ENCODE measurements at regions not wholly inside any gene's neighbourhood (a gene's known extent, or its start where the extent isn't known, plus 50 kb on each side); places are given as distances from the start of the nearest gene placed in this dataset.
A peak's percentile ranks its signal among the peaks of the same experiment; 100 is the strongest.

GRCh38 chr16:76946879-76947278 is 244.1 kb upstream of the MON1B start (continued):
- 0 out of 2 replicates have a peak, but pooled peaks have one; percentile 23 for TF ChIP-seq PBX3 (IDR thresholded peaks at IDR 0.05)
- TF ChIP-seq MAFK (IDR thresholded peaks at IDR 0.05; ENCODE audit: partially characterized antibody) = peak; percentile 99
- TF ChIP-seq HOXB5 (CRISPR knock-in tag; IDR thresholded peaks at IDR 0.05) = peak; percentile 70; the same call in 1 of the 2 replicates
- TF ChIP-seq ZSCAN20 (CRISPR knock-in tag; IDR thresholded peaks at IDR 0.05) = no peak
- no peak for TF ChIP-seq FOSB (CRISPR knock-in tag; IDR thresholded peaks at IDR 0.05)
- TF ChIP-seq HEYL (CRISPR knock-in tag; IDR thresholded peaks at IDR 0.05) = no peak
- TF ChIP-seq HES2 (IDR thresholded peaks at IDR 0.05) = 0 out of 2 replicates have a peak, but pooled peaks have one; percentile 42
- TF ChIP-seq POLR2AphosphoS2 (conservative IDR thresholded peaks at IDR 0.05; ENCODE audit: low read length) = no peak
- TF ChIP-seq BCL3 (IDR thresholded peaks at IDR 0.05) = no peak
- TF ChIP-seq HMGXB4 (CRISPR knock-in tag; IDR thresholded peaks at IDR 0.05; ENCODE audit: borderline replicate concordance) = no peak
- no peak for TF ChIP-seq NR3C1 (IDR thresholded peaks at IDR 0.05)
- TF ChIP-seq HDAC2 (IDR thresholded peaks at IDR 0.05) = no peak
- no peak for TF ChIP-seq ATOH8 (CRISPR knock-in tag; IDR thresholded peaks at IDR 0.05; ENCODE audit: low read depth)
- peak; percentile 96 for TF ChIP-seq FOSL2 (IDR thresholded peaks at IDR 0.05)
- peak; percentile 98 for TF ChIP-seq FOSL2 (CRISPR knock-in tag; IDR thresholded peaks at IDR 0.05)
- no peak for TF ChIP-seq ZNF302 (CRISPR knock-in tag; IDR thresholded peaks at IDR 0.05)
- peak; percentile 45; the same call in 1 of the 2 replicates for TF ChIP-seq HOXB13 (CRISPR knock-in tag; IDR thresholded peaks at IDR 0.05; ENCODE audit: low read depth)
- TF ChIP-seq RARB (CRISPR knock-in tag; IDR thresholded peaks at IDR 0.05) = no peak
- no peak for TF ChIP-seq EHF (CRISPR knock-in tag; IDR thresholded peaks at IDR 0.05)
- TF ChIP-seq HOXA7 (CRISPR knock-in tag; IDR thresholded peaks at IDR 0.05) = no peak
- no peak for TF ChIP-seq CBX2 (IDR thresholded peaks at IDR 0.05; ENCODE audit: borderline replicate concordance, low read depth)

GRCh38 chr16:76947749-76948148 is 243.2 kb upstream of the MON1B start:
- ChIA-PET CTCF (no interaction called here), POLR2A (no interaction called here)
- FAIRE-seq = no peak
- Histone ChIP-seq H3K4me3 (no peak overlapping the region), H3K27ac (peak overlapping the region; percentile 77 to 89), H3K4me2 (peak overlapping the region; percentile 79), H3K9me3 (peaks cover 23% of the 10 kb centered on the region), H3K4me1 (peaks cover 19% of the 10 kb centered on the region)
- no peak for ATAC-seq
- DNase-seq (ENCODE audit: low read depth in 1 of 2, low spot score in 1 of 2) = no peak
- 86% methylated on average over 4 of the region's 4 CpGs for WGBS (ENCODE audit: missing lambda C conversion rate)
- TF ChIP-seq ZFP36 (IDR thresholded peaks at IDR 0.05; ENCODE audit: borderline replicate concordance, partially characterized antibody) (no peak), NFE2L2 (conservative IDR thresholded peaks at IDR 0.05; ENCODE audit: low read length) (no peak)

Data from A549 (cell line).